ENCODE measurements at regions not wholly inside any gene's neighbourhood (a gene's known extent, or its start where the extent isn't known, plus 50 kb on each side); places are given as distances from the start of the nearest gene placed in this dataset.

DNA sequence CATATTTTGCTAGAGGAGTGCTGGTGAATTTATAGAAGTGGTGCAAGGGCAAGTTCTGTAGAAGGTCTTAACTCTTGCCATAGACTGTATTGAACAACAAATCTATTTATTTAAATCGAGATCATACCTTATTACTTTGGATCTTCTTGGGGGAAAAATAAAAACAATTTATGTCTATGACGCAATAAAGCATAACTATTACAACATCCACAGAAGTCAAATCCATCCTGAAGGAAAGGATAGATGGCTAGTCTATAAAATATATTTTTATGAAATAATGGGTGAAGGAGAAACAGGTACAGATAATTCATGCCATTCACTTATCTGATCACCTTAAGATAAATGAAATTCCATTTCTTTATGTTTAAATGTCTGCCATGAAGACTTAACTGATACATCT lies 1168.8 kb upstream of the AGA start:
- Histone ChIP-seq H3K4me3 (ENCODE audit: low read length) (no peak overlapping the region), H3K4me2 (ENCODE audit: low read length) (no peak overlapping the region), H3K9ac (ENCODE audit: low read depth, low read length) (no peak overlapping the region), H3K27me3 (ENCODE audit: control insufficient read depth, insufficient read depth, low read length) (no peaks in the 10 kb centered on the region), H3K36me3 (ENCODE audit: insufficient read depth, low read length) (no peaks in the 10 kb centered on the region), H3K4me1 (ENCODE audit: control insufficient read depth, insufficient read depth, low read length) (no peaks in the 10 kb centered on the region), H3K9me3 (replicated peaks; ENCODE audit: low read length) (peaks cover 3% of the 10 kb centered on the region)

DNA sequence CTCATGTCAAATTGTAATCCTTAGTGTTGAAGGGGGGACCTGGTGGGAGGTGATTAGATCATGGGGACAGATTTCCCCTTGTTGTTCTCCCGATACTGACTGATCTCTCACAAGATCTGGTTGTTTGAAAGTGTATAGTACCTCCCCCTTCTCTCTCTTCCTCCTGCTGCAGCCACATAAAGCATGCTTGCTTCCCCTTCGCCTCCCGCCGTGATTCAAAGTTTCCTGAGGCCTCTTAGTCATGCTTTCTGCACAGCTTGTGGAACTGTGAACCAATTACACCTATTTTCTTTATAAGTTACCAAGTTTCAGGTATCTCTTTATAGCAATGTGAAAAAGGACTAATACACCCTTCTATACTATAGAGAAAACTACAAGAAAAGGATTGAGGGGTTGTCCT lies 1170.5 kb upstream of the AGA start:
- Histone ChIP-seq H3K9me3 (replicated peaks; ENCODE audit: low read length) (peaks cover 3% of the 10 kb centered on the region), H3K4me3 (ENCODE audit: low read length) (no peak overlapping the region), H3K36me3 (ENCODE audit: insufficient read depth, low read length) (no peaks in the 10 kb centered on the region), H3K4me2 (ENCODE audit: low read length) (no peak overlapping the region), H3K9ac (ENCODE audit: low read depth, low read length) (no peak overlapping the region), H3K4me1 (ENCODE audit: control insufficient read depth, insufficient read depth, low read length) (no peaks in the 10 kb centered on the region), H3K27me3 (ENCODE audit: control insufficient read depth, insufficient read depth, low read length) (no peaks in the 10 kb centered on the region)

DNA sequence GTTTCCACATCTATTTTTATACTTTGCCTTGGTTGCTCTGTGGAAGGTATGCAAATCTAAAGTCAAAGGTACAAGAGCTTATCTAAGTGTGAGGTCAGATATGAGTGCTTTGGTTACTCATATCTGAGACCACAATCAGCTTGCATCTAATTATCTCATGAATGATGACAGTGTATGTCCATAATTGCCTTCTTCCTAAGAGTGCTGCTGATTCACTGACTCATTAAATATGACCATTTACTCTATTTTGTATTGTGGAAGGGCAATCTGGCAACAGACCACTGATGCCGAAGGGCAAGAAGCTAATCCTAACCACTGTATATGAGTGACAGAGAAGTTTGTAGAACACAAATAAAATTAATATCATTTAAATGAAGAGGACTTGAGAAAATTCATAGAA lies 1190.2 kb upstream of the AGA start:
- H3K36me3 ChIP-seq (ENCODE audit: insufficient read depth, low read length), result no peaks in the 10 kb centered on the region
- no peak overlapping the region for H3K4me3 ChIP-seq (ENCODE audit: low read length)
- H3K27me3 ChIP-seq (ENCODE audit: control insufficient read depth, insufficient read depth, low read length), result no peaks in the 10 kb centered on the region
- no peak overlapping the region for H3K4me2 ChIP-seq (ENCODE audit: low read length)
- no peaks in the 10 kb centered on the region for H3K4me1 ChIP-seq (ENCODE audit: control insufficient read depth, insufficient read depth, low read length)
- H3K9me3 ChIP-seq (replicated peaks; ENCODE audit: low read length), result no peaks in the 10 kb centered on the region
- H3K9ac ChIP-seq (ENCODE audit: low read depth, low read length), result no peak overlapping the region

DNA sequence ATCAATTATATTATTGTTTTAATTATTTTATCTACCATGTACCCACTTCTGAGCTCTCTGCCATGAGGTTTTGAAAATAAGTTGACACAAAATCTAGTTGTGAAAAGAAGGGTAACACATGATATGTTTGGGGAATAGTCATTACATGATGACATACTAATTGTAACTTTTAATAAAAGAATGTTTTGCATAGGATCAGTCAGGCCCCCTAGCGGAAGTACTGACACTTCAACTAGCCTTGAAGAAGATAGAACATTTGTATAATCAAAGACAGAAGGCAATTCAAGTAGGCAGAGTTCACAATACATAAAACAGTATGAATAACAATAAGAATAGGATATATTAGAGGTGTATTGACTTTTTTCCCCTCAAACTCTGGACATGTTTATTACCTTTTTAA lies 1191.0 kb upstream of the AGA start:
- H3K4me2 ChIP-seq (ENCODE audit: low read length), result no peak overlapping the region
- H3K9me3 ChIP-seq (replicated peaks; ENCODE audit: low read length), result no peaks in the 10 kb centered on the region
- H3K4me3 ChIP-seq (ENCODE audit: low read length), result no peak overlapping the region
- no peak overlapping the region for H3K9ac ChIP-seq (ENCODE audit: low read depth, low read length)
- H3K36me3 ChIP-seq (ENCODE audit: insufficient read depth, low read length), result no peaks in the 10 kb centered on the region
- H3K4me1 ChIP-seq (ENCODE audit: control insufficient read depth, insufficient read depth, low read length), result no peaks in the 10 kb centered on the region
- no peaks in the 10 kb centered on the region for H3K27me3 ChIP-seq (ENCODE audit: control insufficient read depth, insufficient read depth, low read length)

DNA sequence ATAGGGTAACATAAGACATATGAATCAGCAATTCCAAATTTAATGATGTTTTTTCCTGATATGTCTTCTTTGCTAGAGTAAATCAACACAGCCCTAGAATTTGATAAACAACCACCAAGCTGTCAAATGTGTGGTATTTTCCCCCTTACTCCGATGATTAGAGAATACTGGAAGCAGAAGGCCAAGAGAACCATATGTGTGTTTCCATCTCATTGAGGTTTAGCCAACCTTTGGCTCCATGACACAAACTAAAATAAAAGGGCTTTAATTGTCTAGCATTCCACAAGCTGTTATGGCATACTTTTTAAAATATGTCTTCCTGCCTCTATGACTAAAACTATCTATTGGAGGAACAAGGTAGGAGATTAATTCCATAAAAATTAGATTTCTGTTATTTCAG lies 1222.4 kb upstream of the AGA start:
- no peak overlapping the region for H3K4me2 ChIP-seq (ENCODE audit: low read length)
- no peaks in the 10 kb centered on the region for H3K4me1 ChIP-seq (ENCODE audit: control insufficient read depth, insufficient read depth, low read length)
- H3K4me3 ChIP-seq (ENCODE audit: low read length), result no peak overlapping the region
- no peaks in the 10 kb centered on the region for H3K9me3 ChIP-seq (replicated peaks; ENCODE audit: low read length)
- no peaks in the 10 kb centered on the region for H3K27me3 ChIP-seq (ENCODE audit: control insufficient read depth, insufficient read depth, low read length)
- H3K9ac ChIP-seq (ENCODE audit: low read depth, low read length), result no peak overlapping the region
- H3K36me3 ChIP-seq (ENCODE audit: insufficient read depth, low read length), result no peaks in the 10 kb centered on the region

DNA sequence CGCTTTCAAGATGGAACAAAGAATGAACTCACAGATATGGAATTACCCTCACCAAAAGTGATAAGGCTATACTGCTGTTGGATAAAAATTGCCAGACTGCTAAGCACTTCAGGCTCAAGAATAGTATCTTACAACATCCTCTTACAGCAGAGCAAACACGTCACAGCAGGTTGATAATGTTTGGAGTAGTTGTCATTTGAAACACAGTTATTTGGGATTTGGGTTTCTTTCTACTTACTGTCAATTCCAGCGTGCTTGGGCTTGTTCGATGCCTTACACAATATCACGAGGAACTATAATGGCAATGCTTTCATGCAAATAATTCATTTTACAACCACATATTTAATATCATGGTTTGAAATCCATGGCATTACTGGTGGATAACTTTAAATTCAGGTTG lies 1223.7 kb upstream of the AGA start:
- no peaks in the 10 kb centered on the region for H3K4me1 ChIP-seq (ENCODE audit: control insufficient read depth, insufficient read depth, low read length)
- no peaks in the 10 kb centered on the region for H3K36me3 ChIP-seq (ENCODE audit: insufficient read depth, low read length)
- no peaks in the 10 kb centered on the region for H3K9me3 ChIP-seq (replicated peaks; ENCODE audit: low read length)
- H3K27me3 ChIP-seq (ENCODE audit: control insufficient read depth, insufficient read depth, low read length), result no peaks in the 10 kb centered on the region
- H3K4me3 ChIP-seq (ENCODE audit: low read length), result no peak overlapping the region
- H3K9ac ChIP-seq (ENCODE audit: low read depth, low read length), result no peak overlapping the region
- H3K4me2 ChIP-seq (ENCODE audit: low read length), result no peak overlapping the region

DNA sequence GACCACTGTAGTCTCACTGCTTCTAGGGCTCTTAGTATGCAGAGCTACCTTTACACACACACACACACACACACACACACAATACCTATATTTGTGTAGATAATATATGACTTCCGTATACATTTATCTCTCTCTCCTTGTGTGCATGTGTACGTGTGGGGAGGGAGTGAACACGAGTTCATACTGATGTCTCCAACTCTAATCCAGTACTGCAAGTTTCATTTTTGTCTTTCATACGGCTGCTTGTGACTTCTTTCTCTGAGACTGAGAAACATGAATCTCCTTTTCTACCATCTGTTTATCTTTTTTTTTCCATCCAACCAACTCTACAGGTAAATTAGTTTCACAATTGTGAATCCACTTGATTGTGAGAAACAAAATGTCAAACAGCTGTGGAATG lies 1229.5 kb upstream of the AGA start:
- no peak overlapping the region for H3K4me2 ChIP-seq (ENCODE audit: low read length)
- no peak overlapping the region for H3K4me3 ChIP-seq (ENCODE audit: low read length)
- H3K9me3 ChIP-seq (replicated peaks; ENCODE audit: low read length), result no peaks in the 10 kb centered on the region
- no peak overlapping the region for H3K9ac ChIP-seq (ENCODE audit: low read depth, low read length)
- H3K4me1 ChIP-seq (ENCODE audit: control insufficient read depth, insufficient read depth, low read length), result no peaks in the 10 kb centered on the region
- no peaks in the 10 kb centered on the region for H3K27me3 ChIP-seq (ENCODE audit: control insufficient read depth, insufficient read depth, low read length)
- no peaks in the 10 kb centered on the region for H3K36me3 ChIP-seq (ENCODE audit: insufficient read depth, low read length)

DNA sequence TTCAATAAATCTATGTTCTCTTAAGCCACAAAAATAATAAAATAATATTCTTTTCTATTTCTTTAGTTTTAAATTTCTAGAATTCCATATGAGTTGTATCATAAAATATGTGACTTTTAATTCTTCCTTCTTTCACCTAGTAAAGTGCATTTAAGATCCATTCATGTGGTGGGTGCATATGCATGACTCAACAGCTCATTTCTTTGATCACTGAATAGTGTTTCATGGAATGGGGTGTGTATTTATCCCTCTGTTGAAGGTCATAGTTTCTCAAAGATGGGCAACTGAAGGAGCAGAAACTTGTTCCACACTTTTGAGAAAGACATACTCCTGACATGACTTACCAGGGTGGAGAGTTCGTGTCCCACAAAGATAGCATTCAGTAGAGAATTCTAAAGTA lies 1230.3 kb upstream of the AGA start:
- Histone ChIP-seq H3K27me3 (ENCODE audit: control insufficient read depth, insufficient read depth, low read length) (no peaks in the 10 kb centered on the region), H3K4me3 (ENCODE audit: low read length) (no peak overlapping the region), H3K4me2 (ENCODE audit: low read length) (no peak overlapping the region), H3K4me1 (ENCODE audit: control insufficient read depth, insufficient read depth, low read length) (no peaks in the 10 kb centered on the region), H3K9me3 (replicated peaks; ENCODE audit: low read length) (no peaks in the 10 kb centered on the region), H3K36me3 (ENCODE audit: insufficient read depth, low read length) (no peaks in the 10 kb centered on the region), H3K9ac (ENCODE audit: low read depth, low read length) (no peak overlapping the region)

DNA sequence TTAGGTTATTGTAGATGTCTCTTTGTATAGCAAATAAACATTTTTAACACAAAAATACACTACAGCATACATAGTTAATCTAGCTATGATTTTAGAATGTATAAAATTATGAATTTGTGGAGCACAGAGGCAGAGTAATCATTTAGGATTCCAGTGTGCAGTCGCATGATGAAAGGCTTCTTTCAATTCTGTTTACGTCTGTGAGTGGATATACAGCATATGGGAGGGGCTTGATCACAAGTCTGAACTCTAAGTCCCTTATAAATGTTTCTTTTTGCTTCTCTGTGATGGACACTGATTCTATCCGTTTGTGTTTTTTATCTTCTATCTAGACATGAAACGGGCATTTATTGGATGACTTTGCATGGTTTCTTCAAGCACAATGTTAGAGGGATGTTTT lies 1239.6 kb upstream of the AGA start:
- Histone ChIP-seq H3K36me3 (ENCODE audit: insufficient read depth, low read length) (no peaks in the 10 kb centered on the region), H3K9ac (ENCODE audit: low read depth, low read length) (no peak overlapping the region), H3K27me3 (ENCODE audit: control insufficient read depth, insufficient read depth, low read length) (no peaks in the 10 kb centered on the region), H3K9me3 (replicated peaks; ENCODE audit: low read length) (peaks cover 2% of the 10 kb centered on the region), H3K4me1 (ENCODE audit: control insufficient read depth, insufficient read depth, low read length) (no peaks in the 10 kb centered on the region), H3K4me3 (ENCODE audit: low read length) (no peak overlapping the region), H3K4me2 (ENCODE audit: low read length) (no peak overlapping the region)

DNA sequence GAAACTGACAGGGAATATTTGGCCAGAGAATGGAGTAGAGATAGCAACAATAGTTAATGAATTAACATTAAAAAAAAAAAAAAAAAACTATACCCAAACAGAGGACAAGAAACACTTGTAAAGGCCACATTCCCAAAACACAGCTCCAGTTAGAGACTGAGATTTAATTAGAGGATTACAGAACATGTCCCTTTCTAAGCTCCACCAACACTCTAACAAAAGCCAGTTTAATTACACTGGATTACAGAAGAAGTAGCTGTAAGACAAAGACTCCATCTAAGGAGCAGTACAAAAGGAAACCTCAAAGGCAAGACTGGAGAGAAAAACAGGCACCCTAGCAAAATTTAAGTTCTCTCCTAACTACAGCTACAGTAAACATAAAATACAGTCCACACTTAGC lies 1247.7 kb upstream of the AGA start:
- Histone ChIP-seq H3K4me1 (ENCODE audit: control insufficient read depth, insufficient read depth, low read length) (no peaks in the 10 kb centered on the region), H3K9ac (ENCODE audit: low read depth, low read length) (no peak overlapping the region), H3K4me3 (ENCODE audit: low read length) (no peak overlapping the region), H3K36me3 (ENCODE audit: insufficient read depth, low read length) (no peaks in the 10 kb centered on the region), H3K9me3 (replicated peaks; ENCODE audit: low read length) (no peaks in the 10 kb centered on the region), H3K27me3 (ENCODE audit: control insufficient read depth, insufficient read depth, low read length) (no peaks in the 10 kb centered on the region), H3K4me2 (ENCODE audit: low read length) (no peak overlapping the region)

DNA sequence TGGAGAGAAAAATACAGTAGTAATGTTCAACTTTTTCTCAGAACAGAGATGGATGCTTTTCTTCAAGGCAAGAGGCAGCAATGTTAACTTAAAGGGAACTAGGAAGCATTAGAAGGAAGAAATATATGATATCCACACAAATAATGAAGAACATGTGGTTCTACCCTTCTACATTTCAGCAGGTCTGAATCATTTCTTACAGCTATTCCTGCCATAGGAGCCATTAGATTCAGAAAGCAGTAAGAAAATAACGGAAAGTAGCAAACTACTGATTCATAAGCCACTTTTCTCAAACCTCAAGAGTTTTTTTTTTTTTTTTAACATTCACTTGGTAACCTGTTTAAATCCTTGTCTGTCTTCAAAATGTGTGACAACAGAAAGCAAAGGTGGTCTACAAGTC lies 1251.6 kb upstream of the AGA start:
- no peaks in the 10 kb centered on the region for H3K9me3 ChIP-seq (replicated peaks; ENCODE audit: low read length)
- H3K9ac ChIP-seq (ENCODE audit: low read depth, low read length), result no peak overlapping the region
- no peak overlapping the region for H3K4me3 ChIP-seq (ENCODE audit: low read length)
- H3K36me3 ChIP-seq (ENCODE audit: insufficient read depth, low read length), result no peaks in the 10 kb centered on the region
- no peaks in the 10 kb centered on the region for H3K4me1 ChIP-seq (ENCODE audit: control insufficient read depth, insufficient read depth, low read length)
- no peak overlapping the region for H3K4me2 ChIP-seq (ENCODE audit: low read length)
- H3K27me3 ChIP-seq (ENCODE audit: control insufficient read depth, insufficient read depth, low read length), result no peaks in the 10 kb centered on the region

DNA sequence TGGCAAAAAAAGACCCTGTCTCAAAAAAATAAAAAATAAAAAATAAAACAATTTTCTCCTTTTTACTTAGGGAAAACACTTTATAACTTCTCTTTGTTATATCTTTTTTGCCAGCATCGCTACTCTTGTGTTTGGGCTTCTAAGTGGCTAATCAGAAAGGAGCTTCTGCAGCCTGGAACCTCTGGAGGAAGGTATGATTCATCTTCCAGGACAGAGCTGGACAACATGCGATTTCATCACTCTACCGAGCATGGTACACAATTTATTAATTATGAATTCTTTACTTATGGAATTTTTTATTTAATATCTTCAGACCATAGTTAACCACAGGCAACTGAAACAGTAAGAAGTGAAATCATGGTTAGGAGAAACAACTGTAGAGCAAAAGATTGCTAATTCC lies 1254.3 kb upstream of the AGA start:
- no peak overlapping the region for H3K4me3 ChIP-seq (ENCODE audit: low read length)
- H3K9ac ChIP-seq (ENCODE audit: low read depth, low read length), result no peak overlapping the region
- no peaks in the 10 kb centered on the region for H3K4me1 ChIP-seq (ENCODE audit: control insufficient read depth, insufficient read depth, low read length)
- no peaks in the 10 kb centered on the region for H3K27me3 ChIP-seq (ENCODE audit: control insufficient read depth, insufficient read depth, low read length)
- H3K36me3 ChIP-seq (ENCODE audit: insufficient read depth, low read length), result no peaks in the 10 kb centered on the region
- H3K9me3 ChIP-seq (replicated peaks; ENCODE audit: low read length), result no peaks in the 10 kb centered on the region
- no peak overlapping the region for H3K4me2 ChIP-seq (ENCODE audit: low read length)

DNA sequence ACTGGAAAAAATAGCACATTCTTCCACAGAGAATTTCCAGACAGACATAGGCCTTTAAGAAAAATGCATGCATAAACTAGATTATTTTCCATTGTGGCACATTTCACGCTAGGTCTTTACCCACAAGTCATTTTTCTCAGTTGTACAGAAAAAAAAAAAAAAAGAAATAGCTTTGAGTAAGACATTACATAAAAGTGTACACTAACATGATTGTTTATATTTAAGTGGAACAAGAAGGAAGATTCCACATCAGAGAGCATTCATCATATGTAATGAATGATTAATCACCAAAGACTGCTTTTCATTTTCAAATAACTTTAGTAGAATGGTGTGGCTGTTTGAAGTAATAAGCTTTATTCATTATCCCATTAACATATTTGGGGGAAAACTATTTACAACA lies 1270.2 kb upstream of the AGA start:
- Histone ChIP-seq H3K9ac (ENCODE audit: low read depth, low read length) (no peak overlapping the region), H3K9me3 (replicated peaks; ENCODE audit: low read length) (peaks cover 7% of the 10 kb centered on the region), H3K4me2 (ENCODE audit: low read length) (no peak overlapping the region), H3K36me3 (ENCODE audit: insufficient read depth, low read length) (no peaks in the 10 kb centered on the region), H3K27me3 (ENCODE audit: control insufficient read depth, insufficient read depth, low read length) (no peaks in the 10 kb centered on the region), H3K4me3 (ENCODE audit: low read length) (no peak overlapping the region), H3K4me1 (ENCODE audit: control insufficient read depth, insufficient read depth, low read length) (no peaks in the 10 kb centered on the region)
